H9 (cell line): ENCODE measurements at regions not wholly inside any gene's neighbourhood (a gene's known extent, or its start where the extent isn't known, plus 50 kb on each side); places are given as distances from the start of the nearest gene placed in this dataset.

ENCODE experiments used
- DNase-seq: peaks from one replicate; pipeline ENCODE4 v3.0.0-alpha.2; 2017
- H2AFZ ChIP-seq: one replicate; pipeline ENCODE4 v1.6.1; 2013; ENCODE audit warnings: mild to moderate bottlenecking, low read length, control low read depth, moderate library complexity
- H2AK5ac ChIP-seq: 2 replicates; pipeline ENCODE4 v1.6.1; 2013; ENCODE audit warnings: low read length, control low read depth, mixed read lengths; ENCODE audit not compliant: insufficient read length
- H2BK120ac ChIP-seq: one replicate; pipeline ENCODE4 v1.6.1; 2013; ENCODE audit warnings: low read depth, mild to moderate bottlenecking, low read length, control low read depth, inconsistent platforms; ENCODE audit not compliant: poor library complexity, severe bottlenecking
- H2BK12ac ChIP-seq: 2 replicates; pipeline ENCODE4 v1.6.1; 2013; ENCODE audit warnings: low read length, control low read depth, mixed read lengths, low read depth; ENCODE audit not compliant: insufficient read length
- H2BK15ac ChIP-seq: 2 replicates; pipeline ENCODE4 v1.6.1; 2013; ENCODE audit warnings: low read depth, low read length, control low read depth
- H2BK20ac ChIP-seq: one replicate; pipeline ENCODE4 v1.6.1; 2013; ENCODE audit warnings: low read depth, mild to moderate bottlenecking, low read length, control low read depth, inconsistent platforms; ENCODE audit not compliant: poor library complexity, severe bottlenecking
- H2BK5ac ChIP-seq: 2 replicates; pipeline ENCODE4 v1.6.1; 2013; ENCODE audit warnings: low read length, control low read depth, mixed read lengths; ENCODE audit not compliant: insufficient read length
- H3K14ac ChIP-seq: 2 replicates; pipeline ENCODE4 v1.6.1; 2013; ENCODE audit warnings: low read length, control low read depth; ENCODE audit not compliant: insufficient read depth
- H3K18ac ChIP-seq: 2 replicates; pipeline ENCODE4 v1.6.1; 2013; ENCODE audit warnings: low read depth, mild to moderate bottlenecking, mixed read lengths, low read length, control low read depth; ENCODE audit not compliant: insufficient read length
- H3K23ac ChIP-seq: 2 replicates; pipeline ENCODE4 v1.6.1; 2013; ENCODE audit warnings: low read length, control low read depth, mixed read lengths, low read depth; ENCODE audit not compliant: insufficient read length
- H3K23me2 ChIP-seq: 2 replicates; pipeline ENCODE4 v1.6.1; 2013; ENCODE audit warnings: low read depth, mild to moderate bottlenecking, mixed read lengths, low read length, control low read depth; ENCODE audit not compliant: insufficient read length, poor library complexity, severe bottlenecking
- H3K27ac ChIP-seq: 2 replicates; pipeline ENCODE4 v1.5.1; 2013; ENCODE audit warnings: low read length, control low read depth, mixed read lengths, low read depth; ENCODE audit not compliant: insufficient read length
- H3K27me3 ChIP-seq: 2 replicates; pipeline ENCODE4 v1.6.1; 2013; ENCODE audit warnings: low read length, control low read depth, inconsistent platforms; ENCODE audit not compliant: insufficient read depth
- H3K4ac ChIP-seq: 2 replicates; pipeline ENCODE4 v1.6.1; 2013; ENCODE audit warnings: low read depth, mild to moderate bottlenecking, control low read depth, inconsistent platforms, low read length, moderate library complexity
- H3K4me1 ChIP-seq: 2 replicates; pipeline ENCODE4 v1.6.1; 2013; ENCODE audit warnings: low read length, control low read depth, inconsistent platforms; ENCODE audit not compliant: insufficient read depth
- H3K4me2 ChIP-seq: 2 replicates; pipeline ENCODE4 v1.6.1; 2013; ENCODE audit warnings: low read length, control low read depth, mixed read lengths; ENCODE audit not compliant: insufficient read length, insufficient read depth
- H3K56ac ChIP-seq: 2 replicates; pipeline ENCODE4 v1.6.1; 2013; ENCODE audit warnings: low read depth, mild to moderate bottlenecking, mixed read lengths, low read length, control low read depth; ENCODE audit not compliant: insufficient read length
- H3K79me1 ChIP-seq: 2 replicates; pipeline ENCODE4 v1.6.1; 2013; ENCODE audit warnings: low read depth, mild to moderate bottlenecking, moderate library complexity, low read length, control low read depth, inconsistent platforms; ENCODE audit not compliant: insufficient read depth, poor library complexity, severe bottlenecking
- H3K79me2 ChIP-seq: 2 replicates; pipeline ENCODE4 v1.6.1; 2013; ENCODE audit warnings: low read length, control low read depth, inconsistent platforms; ENCODE audit not compliant: insufficient read depth
- H3K9ac ChIP-seq: 2 replicates; pipeline ENCODE4 v1.6.1; 2013; ENCODE audit warnings: low read length, control low read depth, mixed read lengths; ENCODE audit not compliant: insufficient read length; ENCODE audit errors: extremely low read depth
- H3K9me3 ChIP-seq: one replicate; pipeline ENCODE4 v1.6.1; 2013; ENCODE audit warnings: low read depth, low read length, inconsistent platforms; ENCODE audit not compliant: control insufficient read depth
- H3T11ph ChIP-seq: one replicate; pipeline ENCODE4 v1.6.1; 2013; ENCODE audit warnings: mild to moderate bottlenecking, low read length, control low read depth, inconsistent platforms
- H4K20me1 ChIP-seq: one replicate; pipeline ENCODE4 v1.6.1; 2013; ENCODE audit not compliant: control insufficient read depth, insufficient read length, insufficient read depth
- H4K5ac ChIP-seq: 2 replicates; pipeline ENCODE4 v1.6.1; 2013; ENCODE audit warnings: low read depth, mild to moderate bottlenecking, mixed read lengths, low read length, control low read depth; ENCODE audit not compliant: insufficient read length
- H4K8ac ChIP-seq: replicated peaks from 2 replicates; pipeline ENCODE4 v1.6.1; 2013; ENCODE audit warnings: low read length, control low read depth, mixed read lengths, low read depth; ENCODE audit not compliant: insufficient read length
- H4K91ac ChIP-seq: 2 replicates; pipeline ENCODE4 v1.6.1; 2013; ENCODE audit warnings: low read depth, mild to moderate bottlenecking, moderate library complexity, mixed read lengths, low read length, control low read depth; ENCODE audit not compliant: insufficient read length
- H3K27ac Mint-ChIP-seq, 3 experiments: 2 replicates in 2 of 3; 3 replicates in 1 of 3; pipeline ENCODE4 v1.8.0; 2020 to 2021; ENCODE audit warnings: mixed read lengths in 3 of 3, mild to moderate bottlenecking in 1 of 3, moderate library complexity in 1 of 3
- H3K27me3 Mint-ChIP-seq: 2 replicates; pipeline ENCODE4 v1.8.0; 2021; ENCODE audit warnings: low read depth, mild to moderate bottlenecking, moderate library complexity, mixed read lengths
- H3K36me3 Mint-ChIP-seq, 3 experiments: 2 replicates in 2 of 3; 3 replicates in 1 of 3; pipeline ENCODE4 v1.8.0; 2020 to 2021; ENCODE audit warnings: low read depth in 3 of 3, mixed read lengths in 3 of 3; ENCODE audit not compliant: insufficient read depth in 1 of 3
- H3K4me1 Mint-ChIP-seq, 2 experiments: 2 replicates each; pipeline ENCODE4 v1.8.0; 2020; ENCODE audit warnings: mixed read lengths in 2 of 2
- H3K4me3 Mint-ChIP-seq, 2 experiments: 2 replicates in 1 of 2; 3 replicates in 1 of 2; pipeline ENCODE4 v1.8.0; 2020 to 2021; ENCODE audit warnings: mild to moderate bottlenecking in 2 of 2, mixed read lengths in 2 of 2, moderate library complexity in 1 of 2
- H3K9me3 Mint-ChIP-seq, 2 experiments: 2 replicates in 1 of 2; 3 replicates in 1 of 2; pipeline ENCODE4 v1.8.0; 2020; ENCODE audit warnings: mild to moderate bottlenecking in 2 of 2, mixed read lengths in 2 of 2, moderate library complexity in 1 of 2
- CTCF ChIP-seq: fragments of 200-600 bp; sonication (generic); conservative IDR thresholded peaks from 3 replicates; pipeline ENCODE4 v1.8.0; 2021; ENCODE audit warnings: antibody characterized with exemption, mild to moderate bottlenecking
- WGBS: extraction: QIAGEN DNeasy Blood & Tissue Kit; methylation state at CpG from one replicate; pipeline ENCODE4 v1.1.7; 2013; ENCODE audit warnings: missing lambda C conversion rate, low lambda C conversion rate, mixed read lengths; ENCODE audit not compliant: insufficient read length; ENCODE audit errors: extremely low coverage; 5-methylcytosine and 5-hydroxymethylcytosine counted together

GRCh38 chr18:45277908-45278307 is 337.4 kb upstream of the SLC14A2 start:
- no peaks in the 10 kb centered on the region; a peak in 1 of 5 replicates for H3K9me3 Mint-ChIP-seq

More at GRCh38 chr18:45277908-45278307, 337.4 kb upstream of the SLC14A2 start:
- Histone ChIP-seq H3K9me3 (no peaks in the 10 kb centered on the region), H2BK12ac (no peak overlapping the region), H3K79me2 (no peaks in the 10 kb centered on the region), H2AFZ (no peak overlapping the region), H3K27me3 (no peaks in the 10 kb centered on the region), H2AK5ac (no peak overlapping the region), H4K5ac (no peak overlapping the region), H3K56ac (no peak overlapping the region), H2BK20ac (no peak overlapping the region), H3K27ac (no peak overlapping the region), H2BK15ac (no peak overlapping the region), H3K23me2 (no peaks in the 10 kb centered on the region), H4K8ac (no peak overlapping the region), H4K91ac (no peak overlapping the region), H2BK5ac (no peak overlapping the region), H3K4me1 (no peaks in the 10 kb centered on the region), H3K4ac (no peak overlapping the region), H3K14ac (no peak overlapping the region), H2BK120ac (no peak overlapping the region), H3K9ac (no peak overlapping the region), H3K18ac (no peak overlapping the region), H3K23ac (no peak overlapping the region), H3T11ph (no peak overlapping the region), H3K4me2 (no peak overlapping the region), H4K20me1 (no peaks in the 10 kb centered on the region), H3K79me1 (no peaks in the 10 kb centered on the region)
- Mint-ChIP-seq H3K4me1 (no peaks in the 10 kb centered on the region), H3K27me3 (no peaks in the 10 kb centered on the region), H3K27ac (no peak overlapping the region), H3K4me3 (no peak overlapping the region), H3K36me3 (no peaks in the 10 kb centered on the region; a peak in 1 of 7 replicates)
- WGBS = no CpG with 5 or more reads among the region's 4 CpGs
- DNase-seq = no peak
- TF ChIP-seq CTCF = no peak
